A549 (cell line): ENCODE measurements at regions not wholly inside any gene's neighbourhood (a gene's known extent, or its start where the extent isn't known, plus 50 kb on each side); places are given as distances from the start of the nearest gene placed in this dataset.

Experiments
- CEBPB ChIP-seq, 2 experiments: fragments of >200 bp in 1 of 2; sonication (Bioruptor Twin) in 1 of 2; formaldehyde crosslinking in 1 of 2; IDR thresholded peaks; 2 replicates each; pipeline ENCODE4 v1.6.1; 2012 to 2016
- CTCF ChIP-seq: fragments of >200 bp; sonication (Bioruptor Twin); formaldehyde crosslinking; IDR thresholded peaks from 3 replicates; pipeline ENCODE4 v1.5.1; 2016
- E2F6 ChIP-seq: IDR thresholded peaks from 2 replicates; pipeline ENCODE4 v1.6.1; 2012; ENCODE audit warnings: low read depth, borderline replicate concordance
- EP300 ChIP-seq, 2 experiments: fragments of >200 bp; sonication (Bioruptor Twin); formaldehyde crosslinking; IDR thresholded peaks; 2 replicates in 1 of 2; 3 replicates in 1 of 2; pipeline ENCODE4 v1.6.1; 2016 to 2017
- ESRRA ChIP-seq: fragments of 150-350 bp; IDR thresholded peaks from 2 replicates; pipeline ENCODE4 v1.6.1; 2014; ENCODE audit warnings: mild to moderate bottlenecking, low read length, borderline replicate concordance
- GATA3 ChIP-seq: IDR thresholded peaks from 2 replicates; pipeline ENCODE4 v1.6.1; 2012; ENCODE audit warnings: borderline replicate concordance
- HDAC2 ChIP-seq: fragments of 200-600 bp; sonication (generic); IDR thresholded peaks from 2 replicates; pipeline ENCODE4 v1.6.1; 2016
- HOXA7 ChIP-seq: fragments of 250-450 bp; sonication (Bioruptor Pico); IDR thresholded peaks from 2 replicates; pipeline ENCODE4 v1.5.0; 2020; ENCODE audit warnings: mild to moderate bottlenecking, moderate library complexity
- JUNB ChIP-seq: fragments of >200 bp; sonication (Bioruptor Twin); formaldehyde crosslinking; IDR thresholded peaks from 2 replicates; pipeline ENCODE4 v1.6.1; 2016
- MAFK ChIP-seq: fragments of 450-650 bp; IDR thresholded peaks from 2 replicates; pipeline ENCODE4 v1.6.1; 2014; ENCODE audit not compliant: partially characterized antibody
- POLR2A ChIP-seq: IDR thresholded peaks from 2 replicates; pipeline ENCODE4 v1.6.1; 2012; ENCODE audit warnings: mild to moderate bottlenecking, low read length
- SMC3 ChIP-seq: fragments of >200 bp; sonication (Bioruptor Twin); formaldehyde crosslinking; IDR thresholded peaks from 3 replicates; pipeline ENCODE4 v1.6.1; 2018; ENCODE audit warnings: inconsistent platforms
- ZC3H11A ChIP-seq: fragments of 450-650 bp; IDR thresholded peaks from 2 replicates; pipeline ENCODE4 v1.6.1; 2014; ENCODE audit warnings: antibody characterized with exemption, mild to moderate bottlenecking

- TF ChIP-seq CEBPB (IDR thresholded peaks at IDR 0.05) (no peak), EP300 (IDR thresholded peaks at IDR 0.05) (no peak), E2F6 (no peak), POLR2A (no peak), HOXA7 (CRISPR knock-in tag) (no peak), GATA3 (no peak), CTCF (no peak), JUNB (no peak), MAFK (no peak), SMC3 (no peak), HDAC2 (no peak), ZC3H11A (no peak), ESRRA (no peak)
These were observed 313.5 kb downstream of the CAAP1 start for GRCh38 chr9:26579056-26579455.
